Motor neuron (in vitro differentiated cells): ENCODE measurements at regions not wholly inside any gene's neighbourhood (a gene's known extent, or its start where the extent isn't known, plus 50 kb on each side); places are given as distances from the start of the nearest gene placed in this dataset.

Experiments used
- ATAC-seq, 8 experiments: fragments of 200-7000 bp; cut with Tn5 transposase; replicated peaks in 6 of 8; 2 replicates each; pipeline ENCODE4 v1.8.0; 2021; ENCODE audit warnings: mild to moderate bottlenecking in 8 of 8, moderate library complexity in 8 of 8
- H3K27ac ChIP-seq, 2 donors: fragments of 250-450 bp; sonication (Bioruptor Pico); 2 replicates each; pipeline ENCODE4 v1.9.0; 2021; ENCODE audit warnings: antibody characterized with exemption in 2 of 2, mild to moderate bottlenecking in 2 of 2, moderate library complexity in 1 of 2
- H3K4me1 ChIP-seq, 2 donors: fragments of 250-450 bp; sonication (Bioruptor Pico); replicated peaks in 1 of 2; 2 replicates each; pipeline ENCODE4 v1.6.1; 2021; ENCODE audit warnings: antibody characterized with exemption in 2 of 2, mild to moderate bottlenecking in 2 of 2, moderate library complexity in 1 of 2
- H3K4me3 ChIP-seq, 5 donors: fragments of 250-450 bp; sonication (Bioruptor Pico); 2 replicates each; pipeline ENCODE4 v1.9.0; 2021; ENCODE audit warnings: antibody characterized with exemption in 5 of 5, mild to moderate bottlenecking in 5 of 5, moderate library complexity in 4 of 5
- WGBS, 10 experiments: fragments of 450-650 bp; shearing (Covaris generic); methylation state at CpG; one replicate each; pipeline ENCODE4 v1.0.0; 2022; 5-methylcytosine and 5-hydroxymethylcytosine counted together
- in situ Hi-C, 9 experiments: fragments of 400-800 bp; cut with MboI; loops; one replicate each; pipeline ENCODE4 v1.15.0; 2021; ENCODE audit warnings: low sequenced_read_pairs in 9 of 9, low pct_unique_long_range_greater_than_20kb in 2 of 9; ENCODE audit not compliant: unreplicated experiment in 9 of 9

GRCh38 chr5:174411479-174411819 lies 312.9 kb upstream of the MSX2 start:
- Histone ChIP-seq H3K4me3 (no peak overlapping the region), H3K4me1 (no peaks in the 10 kb centered on the region), H3K27ac (no peak overlapping the region)
- in situ Hi-C loops = loop anchor here in 6 of 9 experiments (25.0 kb wide), 3 partner anchors 326 to 526 kb away; no protein-coding TSS in a partner anchor
- 67 to 78% (median 75%) methylated on average over 2 to 4 of the region's 4 CpGs; no CpG with 5 or more reads in 5 of the 10 experiments for WGBS, 10 experiments
- no peak for ATAC-seq

- H3K27ac ChIP-seq = no peak overlapping the region
- in situ Hi-C loops = loop anchor here in 6 of 9 experiments (25.0 kb wide), 3 partner anchors 325 to 525 kb away; no protein-coding TSS in a partner anchor
- no peak for ATAC-seq
- 0 to 50% (median 44%) methylated on average over 1 of the region's 1 CpG; no CpG with 5 or more reads in 7 of the 10 experiments for WGBS, 10 experiments
- no peak overlapping the region for H3K4me3 ChIP-seq
- H3K4me1 ChIP-seq = no peaks in the 10 kb centered on the region
These were observed 312.0 kb upstream of the MSX2 start for GRCh38 chr5:174412374-174412773.

DNA sequence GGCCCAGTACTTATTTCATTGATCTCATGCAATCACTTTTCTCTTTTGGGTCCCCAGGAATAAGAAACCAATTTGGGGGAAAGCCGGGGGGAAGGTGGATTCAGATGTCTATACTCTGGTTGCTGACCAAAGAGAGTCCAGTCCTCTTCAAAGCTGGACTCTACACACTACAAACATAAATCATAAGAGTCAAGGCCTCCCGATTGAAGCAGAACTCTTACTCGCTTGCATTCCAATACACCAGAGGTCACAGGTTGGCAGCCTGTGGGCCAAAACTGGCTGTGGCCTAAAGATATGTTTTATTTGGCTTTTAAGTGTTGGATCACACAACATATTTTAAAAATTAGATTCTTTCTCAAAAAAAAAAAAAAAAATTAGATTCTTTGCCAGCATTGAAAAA lies 311.4 kb upstream of the MSX2 start:
- no peak for ATAC-seq
- Histone ChIP-seq H3K4me3 (no peak overlapping the region), H3K4me1 (no peaks in the 10 kb centered on the region), H3K27ac (no peak overlapping the region)
- WGBS, 10 experiments = 0 to 89% (median 80%) methylated on average over 1 to 3 of the region's 3 CpGs; no CpG with 5 or more reads in 2 of the 10 experiments
- in situ Hi-C loops = loop anchor here in 6 of 9 experiments (25.0 kb wide), 3 partner anchors 324 to 524 kb away; no protein-coding TSS in a partner anchor

- peak in 5 of 8 experiments; percentile 31 to 90 (median 63) for ATAC-seq
- Histone ChIP-seq H3K4me3 (no peak overlapping the region), H3K27ac (no peak overlapping the region), H3K4me1 (no peaks in the 10 kb centered on the region)
- WGBS, 10 experiments = 10 to 100% (median 74%) methylated on average over 2 to 10 of the region's 10 CpGs
- in situ Hi-C loops = loop anchor here in 6 of 9 experiments (25.0 kb wide), 3 partner anchors 324 to 524 kb away; no protein-coding TSS in a partner anchor
These were observed 310.6 kb upstream of the MSX2 start for GRCh38 chr5:174413567-174414314.

DNA sequence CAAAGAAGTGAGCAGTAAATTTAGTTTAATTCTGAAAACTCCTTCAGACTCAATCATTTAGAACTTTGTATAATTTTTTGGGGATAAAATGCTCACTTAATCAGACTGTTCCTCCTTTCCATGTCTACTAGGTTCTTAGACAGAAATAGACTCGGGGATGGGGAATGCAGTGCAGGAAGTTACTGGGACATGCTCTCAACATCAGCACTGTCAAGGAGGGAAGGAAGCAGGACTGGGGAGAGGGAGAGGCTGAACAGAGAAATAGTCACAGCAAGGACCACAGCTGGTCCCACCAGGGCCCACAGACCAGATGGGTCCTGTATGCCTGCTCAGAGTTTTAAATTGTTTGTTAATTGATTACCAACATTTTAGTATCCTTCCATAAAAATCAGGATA lies 310.1 kb upstream of the MSX2 start:
- no peaks in the 10 kb centered on the region for H3K4me1 ChIP-seq
- in situ Hi-C loops = loop anchor here in 6 of 9 experiments (25.0 kb wide), 3 partner anchors 323 to 523 kb away; no protein-coding TSS in a partner anchor
- no peak overlapping the region for H3K4me3 ChIP-seq
- no peak for ATAC-seq
- WGBS, 10 experiments = 0 to 77% (median 30%) methylated on average over 1 of the region's 1 CpG; no CpG with 5 or more reads in 6 of the 10 experiments
- H3K27ac ChIP-seq = no peak overlapping the region

GRCh38 chr5:174418809-174419539 lies 305.4 kb upstream of the MSX2 start:
- peak; percentile 50 to 78 (median 70) for ATAC-seq
- in situ Hi-C loops = loop anchor here in 6 of 9 experiments (25.0 kb wide), 3 partner anchors 318 to 518 kb away; no protein-coding TSS in a partner anchor
- Histone ChIP-seq H3K27ac (no peak overlapping the region), H3K4me3 (peak overlapping the region in 4 of 5 donors; percentile 11 to 18 (median 14)), H3K4me1 (no peaks in the 10 kb centered on the region)
- WGBS, 10 experiments = 0 to 10% (median 3%) methylated on average over 5 to 15 of the region's 18 CpGs

DNA sequence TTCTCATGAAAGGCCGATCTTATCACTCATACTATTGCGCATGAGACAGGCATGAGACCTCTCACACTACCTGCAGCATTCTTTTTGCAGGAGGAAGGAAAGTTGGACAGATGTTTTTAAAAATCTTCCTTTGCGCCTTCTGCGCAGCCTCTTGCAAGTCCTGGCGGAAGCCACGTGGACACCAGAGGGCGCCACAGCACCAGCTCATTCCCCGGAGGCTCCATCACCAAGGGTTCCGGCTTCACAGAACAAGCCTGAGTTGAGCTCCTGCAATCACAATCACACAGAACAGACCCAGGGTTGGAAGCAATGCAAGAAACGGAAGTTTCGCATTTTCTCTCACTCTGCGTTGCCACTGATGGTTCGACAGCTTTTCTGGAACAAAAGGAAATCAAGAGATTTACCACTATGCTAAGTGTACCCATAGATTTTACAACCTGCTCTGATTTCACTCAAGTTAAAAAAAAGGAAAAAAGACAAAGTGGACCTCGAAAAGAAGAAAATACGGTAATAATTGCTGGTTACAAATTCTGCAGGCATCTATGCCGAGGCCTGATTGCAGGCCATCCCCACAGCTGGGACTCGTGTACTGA lies 304.7 kb upstream of the MSX2 start:
- Histone ChIP-seq H3K4me3 (peak overlapping the region in 4 of 5 donors; percentile 3 to 18 (median 14)), H3K4me1 (no peaks in the 10 kb centered on the region), H3K27ac (no peak overlapping the region)
- peak; percentile 99 for ATAC-seq
- in situ Hi-C loops = loop anchor here in 8 of 9 experiments (10.0 to 25.0 kb wide), 6 partner anchors 315 to 525 kb away; no protein-coding TSS in a partner anchor
- 0 to 96% (median 21%) methylated on average over 1 to 17 of the region's 17 CpGs for WGBS, 10 experiments

- in situ Hi-C loops = loop anchor here in 8 of 9 experiments (10.0 to 25.0 kb wide), 6 partner anchors 314 to 524 kb away; no protein-coding TSS in a partner anchor
- 17 to 67% (median 50%) methylated on average over 1 of the region's 1 CpG; no CpG with 5 or more reads in 5 of the 10 experiments for WGBS, 10 experiments
- H3K4me1 ChIP-seq = no peaks in the 10 kb centered on the region
- H3K4me3 ChIP-seq = no peak overlapping the region
- no peak for ATAC-seq
- no peak overlapping the region for H3K27ac ChIP-seq
These were observed 303.6 kb upstream of the MSX2 start for GRCh38 chr5:174420651-174421407.

DNA sequence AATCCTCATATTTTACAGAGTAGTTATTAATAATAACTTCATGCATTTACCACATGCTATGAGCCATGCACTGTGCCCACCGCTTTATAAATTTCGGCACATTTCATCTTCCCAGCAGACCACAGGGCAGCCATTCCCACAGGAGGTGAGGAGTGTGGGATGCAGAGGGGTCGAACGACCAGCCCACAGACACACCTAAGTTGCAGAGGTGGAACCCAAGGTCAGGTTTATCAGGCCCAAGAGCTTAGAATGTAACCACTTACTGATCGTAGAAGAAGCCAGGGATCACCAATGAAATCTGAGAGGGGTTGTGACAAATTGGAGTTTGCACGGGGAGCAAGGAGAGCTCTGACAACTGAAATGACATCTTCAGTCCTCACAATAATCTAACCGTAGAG lies 303.0 kb upstream of the MSX2 start:
- no peaks in the 10 kb centered on the region for H3K4me1 ChIP-seq
- WGBS, 10 experiments = 10 to 92% (median 70%) methylated on average over 2 to 7 of the region's 7 CpGs; no CpG with 5 or more reads in 2 of the 10 experiments
- ATAC-seq = no peak
- in situ Hi-C loops = loop anchor here in 8 of 9 experiments (10.0 to 25.0 kb wide), 6 partner anchors 313 to 523 kb away; no protein-coding TSS in a partner anchor
- H3K4me3 ChIP-seq = no peak overlapping the region
- no peak overlapping the region for H3K27ac ChIP-seq

GRCh38 chr5:174423558-174423957 lies 300.8 kb upstream of the MSX2 start:
- Histone ChIP-seq H3K4me1 (no peaks in the 10 kb centered on the region), H3K27ac (no peak overlapping the region), H3K4me3 (no peak overlapping the region)
- 45 to 82% (median 78%) methylated on average over 1 to 9 of the region's 11 CpGs; no CpG with 5 or more reads in 4 of the 10 experiments for WGBS, 10 experiments
- in situ Hi-C loops = loop anchor here in 8 of 9 experiments (10.0 to 25.0 kb wide), 6 partner anchors 311 to 521 kb away; no protein-coding TSS in a partner anchor
- no peak for ATAC-seq

- Histone ChIP-seq H3K27ac (no peak overlapping the region), H3K4me1 (no peaks in the 10 kb centered on the region), H3K4me3 (no peak overlapping the region)
- 14 to 95% (median 67%) methylated on average over 1 to 6 of the region's 8 CpGs; no CpG with 5 or more reads in 1 of the 10 experiments for WGBS, 10 experiments
- no peak for ATAC-seq
- in situ Hi-C loops = loop anchor here in 8 of 9 experiments (10.0 to 25.0 kb wide), 6 partner anchors 310 to 520 kb away; no protein-coding TSS in a partner anchor
These were observed 299.9 kb upstream of the MSX2 start for GRCh38 chr5:174424219-174425053.
